PC-9 (cell line): ENCODE measurements at regions not wholly inside any gene's neighbourhood (a gene's known extent, or its start where the extent isn't known, plus 50 kb on each side); places are given as distances from the start of the nearest gene placed in this dataset.
A peak's percentile ranks its signal among the peaks of the same experiment; 100 is the strongest.

Experiments
- BruUV-seq: library from RNA; stranded (reverse); fragments of 400-500 nt; replicated peaks from 2 replicates; lab custom pipeline; 2021; lab: Mats Ljungman, UMichigan
- CTCF ChIA-PET: fragments of 300-600 bp; sonication (Branson Sonifier 250); formaldehyde crosslinking; loops from one replicate; lab custom pipeline; 2022; ENCODE audit warnings: antibody characterized with exemption; lab: Charles Lee
- POLR2A ChIA-PET: fragments of 300-600 bp; sonication (Branson Sonifier 250); formaldehyde crosslinking; loops from one replicate; lab custom pipeline; 2022; ENCODE audit warnings: antibody characterized with exemption; ENCODE audit not compliant: unreplicated experiment; lab: Charles Lee
- DNase-seq, 2 experiments: peaks; one replicate each; pipeline versions ENCODE4 v3.0.0 to v3.0.0-alpha.2; 2015 to 2022; ENCODE audit warnings: mixed read lengths in 1 of 2
- H2AFZ ChIP-seq: fragments of 200-600 bp; sonication (generic); 2 replicates; pipeline ENCODE4 v1.8.1; 2017; ENCODE audit warnings: antibody characterized with exemption
- H3F3A ChIP-seq: fragments of 200-600 bp; sonication (generic); 2 replicates; pipeline ENCODE4 v1.8.1; 2017; ENCODE audit warnings: antibody characterized with exemption, mild to moderate bottlenecking, low read depth; ENCODE audit not compliant: insufficient read depth
- H3K27ac ChIP-seq: fragments of 200-600 bp; sonication (generic); 2 replicates; pipeline ENCODE4 v1.6.1; 2016; ENCODE audit warnings: mixed run types
- H3K27me3 ChIP-seq: fragments of 200-600 bp; sonication (generic); 2 replicates; pipeline ENCODE4 v1.6.1; 2016; ENCODE audit warnings: low read depth, mixed run types; ENCODE audit not compliant: insufficient read depth
- H3K36me3 ChIP-seq: fragments of 200-600 bp; sonication (generic); 2 replicates; pipeline ENCODE4 v1.6.1; 2016; ENCODE audit warnings: low read depth, mixed run types
- H3K4me1 ChIP-seq: fragments of 200-600 bp; sonication (generic); replicated peaks from 2 replicates; pipeline ENCODE4 v1.6.1; 2016; ENCODE audit warnings: mixed run types; ENCODE audit not compliant: insufficient read depth
- H3K4me2 ChIP-seq: fragments of 200-600 bp; sonication (generic); 2 replicates; pipeline ENCODE4 v1.6.1; 2017; ENCODE audit warnings: mixed run types
- H3K4me3 ChIP-seq: fragments of 200-600 bp; sonication (generic); 2 replicates; pipeline ENCODE4 v1.6.1; 2016; ENCODE audit warnings: mixed run types
- H3K79me2 ChIP-seq: fragments of 200-600 bp; sonication (generic); 2 replicates; pipeline ENCODE4 v1.6.1; 2017; ENCODE audit warnings: low read depth, mixed run types
- H3K9me2 ChIP-seq: fragments of 200-600 bp; sonication (generic); 2 replicates; pipeline ENCODE4 v1.8.1; 2017; ENCODE audit warnings: mild to moderate bottlenecking; ENCODE audit not compliant: insufficient read depth
- H3K9me3 ChIP-seq: fragments of 200-600 bp; sonication (generic); 2 replicates; pipeline ENCODE4 v1.8.1; 2016; ENCODE audit warnings: low read depth; ENCODE audit not compliant: insufficient read depth
- H4K20me1 ChIP-seq: fragments of 200-600 bp; sonication (generic); 2 replicates; pipeline ENCODE4 v1.8.1; 2017; ENCODE audit not compliant: insufficient read depth
- EZH2 ChIP-seq: fragments of 200-600 bp; sonication (generic); IDR thresholded peaks from 2 replicates; pipeline ENCODE4 v1.8.0; 2017; ENCODE audit warnings: antibody characterized with exemption, low read depth
- intact Hi-C: fragments of 100-400 bp; cut with micrococcal nuclease; formaldehyde crosslinking; loops from one replicate; pipeline ENCODE4 v1.10.0; 2022; ENCODE audit not compliant: unreplicated experiment
- TF ChIP-seq, protein P1 (sequence below): fragments of 200-600 bp; sonication (generic); conservative IDR thresholded peaks from 2 replicates; pipeline ENCODE4 v1.6.1; 2017; ENCODE audit warnings: mixed run types, antibody characterized with exemption, mild to moderate bottlenecking, moderate library complexity

DNA sequence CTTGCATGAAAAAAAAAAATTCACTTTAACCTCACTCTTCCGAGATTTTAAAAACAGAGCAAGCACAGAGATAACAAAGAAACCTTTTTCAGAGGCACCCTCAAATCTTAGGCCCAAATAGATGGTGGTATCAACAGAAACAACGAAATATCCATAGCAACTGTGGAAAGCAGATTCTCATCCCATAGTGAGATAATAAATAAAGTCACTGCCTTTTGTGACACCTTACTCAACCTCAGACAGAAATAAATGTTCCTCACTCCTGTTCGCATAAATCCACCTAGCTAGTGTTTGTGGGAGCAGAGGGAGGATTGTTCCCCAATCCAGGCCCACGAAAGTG is 60.9 kb upstream of the RTN4 start:
- TF ChIP-seq, protein P1, sequence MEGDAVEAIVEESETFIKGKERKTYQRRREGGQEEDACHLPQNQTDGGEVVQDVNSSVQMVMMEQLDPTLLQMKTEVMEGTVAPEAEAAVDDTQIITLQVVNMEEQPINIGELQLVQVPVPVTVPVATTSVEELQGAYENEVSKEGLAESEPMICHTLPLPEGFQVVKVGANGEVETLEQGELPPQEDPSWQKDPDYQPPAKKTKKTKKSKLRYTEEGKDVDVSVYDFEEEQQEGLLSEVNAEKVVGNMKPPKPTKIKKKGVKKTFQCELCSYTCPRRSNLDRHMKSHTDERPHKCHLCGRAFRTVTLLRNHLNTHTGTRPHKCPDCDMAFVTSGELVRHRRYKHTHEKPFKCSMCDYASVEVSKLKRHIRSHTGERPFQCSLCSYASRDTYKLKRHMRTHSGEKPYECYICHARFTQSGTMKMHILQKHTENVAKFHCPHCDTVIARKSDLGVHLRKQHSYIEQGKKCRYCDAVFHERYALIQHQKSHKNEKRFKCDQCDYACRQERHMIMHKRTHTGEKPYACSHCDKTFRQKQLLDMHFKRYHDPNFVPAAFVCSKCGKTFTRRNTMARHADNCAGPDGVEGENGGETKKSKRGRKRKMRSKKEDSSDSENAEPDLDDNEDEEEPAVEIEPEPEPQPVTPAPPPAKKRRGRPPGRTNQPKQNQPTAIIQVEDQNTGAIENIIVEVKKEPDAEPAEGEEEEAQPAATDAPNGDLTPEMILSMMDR, result no peak
- TF ChIP-seq EZH2, result no peak
- no peak for DNase-seq
- Histone ChIP-seq H3K27ac (peak overlapping the region; percentile 75), H3K4me2 (peak overlapping the region; percentile 69), H3F3A (peaks cover 78% of the 10 kb centered on the region), H3K79me2 (peaks cover 28% of the 10 kb centered on the region; the same call in 1 of the 2 replicates), H2AFZ (no peak overlapping the region), H3K27me3 (no peaks in the 10 kb centered on the region), H3K4me1 (peaks cover 98% of the 10 kb centered on the region), H3K4me3 (peak overlapping the region; percentile 11; the same call in 1 of the 2 replicates), H3K36me3 (no peaks in the 10 kb centered on the region), H4K20me1 (no peaks in the 10 kb centered on the region), H3K9me3 (no peaks in the 10 kb centered on the region), H3K9me2 (no peaks in the 10 kb centered on the region)
- POLR2A ChIA-PET, result interaction anchor here (1.3 kb wide), 1 partner anchor 60 kb away, joined by 16 read pairs; the partner anchor contains the start of gene RTN4
- CTCF ChIA-PET, result no interaction called here
- no TSS peak for BruUV-seq
- intact Hi-C loops, result loop anchor here (5.0 kb wide), 1 partner anchor 56 kb away; no protein-coding TSS in a partner anchor

- H3K79me2 ChIP-seq, result peaks cover 28% of the 10 kb centered on the region; the same call in 1 of the 2 replicates
- no peaks in the 10 kb centered on the region for H3K9me3 ChIP-seq
- H3K27me3 ChIP-seq, result no peaks in the 10 kb centered on the region
- no peaks in the 10 kb centered on the region for H4K20me1 ChIP-seq
- peak overlapping the region; percentile 1; the same call in 1 of the 2 replicates for H3K4me3 ChIP-seq
- H2AFZ ChIP-seq, result no peak overlapping the region
- CTCF ChIA-PET, result interaction anchor here (0.9 to 1.3 kb wide), 2 partner anchors 12 to 210 kb away, joined by 3 to 4 read pairs; no protein-coding TSS in a partner anchor
- H3F3A ChIP-seq, result peaks cover 66% of the 10 kb centered on the region
- no peaks in the 10 kb centered on the region for H3K36me3 ChIP-seq
- DNase-seq, result peak; percentile 50 to 98
- POLR2A ChIA-PET, result interaction anchor here (0.6 to 1.3 kb wide), 5 partner anchors 42 to 521 kb away, joined by 3 to 13 read pairs (median 4); partner anchors contain the start of gene RTN4
- no TSS peak for BruUV-seq
- peak overlapping the region; percentile 75 for H3K27ac ChIP-seq
- intact Hi-C loops, result loop anchor here (1.0 kb wide), 1 partner anchor 58 kb away; no protein-coding TSS in a partner anchor
- H3K4me1 ChIP-seq, result peaks cover 90% of the 10 kb centered on the region
- peak overlapping the region; percentile 54 for H3K4me2 ChIP-seq
- H3K9me2 ChIP-seq, result no peaks in the 10 kb centered on the region
- TF ChIP-seq EZH2, result no peak
- TF ChIP-seq, protein P1, result no peak
These were observed 59.1 kb upstream of the RTN4 start for GRCh38 chr2:55109219-55109891.

DNA sequence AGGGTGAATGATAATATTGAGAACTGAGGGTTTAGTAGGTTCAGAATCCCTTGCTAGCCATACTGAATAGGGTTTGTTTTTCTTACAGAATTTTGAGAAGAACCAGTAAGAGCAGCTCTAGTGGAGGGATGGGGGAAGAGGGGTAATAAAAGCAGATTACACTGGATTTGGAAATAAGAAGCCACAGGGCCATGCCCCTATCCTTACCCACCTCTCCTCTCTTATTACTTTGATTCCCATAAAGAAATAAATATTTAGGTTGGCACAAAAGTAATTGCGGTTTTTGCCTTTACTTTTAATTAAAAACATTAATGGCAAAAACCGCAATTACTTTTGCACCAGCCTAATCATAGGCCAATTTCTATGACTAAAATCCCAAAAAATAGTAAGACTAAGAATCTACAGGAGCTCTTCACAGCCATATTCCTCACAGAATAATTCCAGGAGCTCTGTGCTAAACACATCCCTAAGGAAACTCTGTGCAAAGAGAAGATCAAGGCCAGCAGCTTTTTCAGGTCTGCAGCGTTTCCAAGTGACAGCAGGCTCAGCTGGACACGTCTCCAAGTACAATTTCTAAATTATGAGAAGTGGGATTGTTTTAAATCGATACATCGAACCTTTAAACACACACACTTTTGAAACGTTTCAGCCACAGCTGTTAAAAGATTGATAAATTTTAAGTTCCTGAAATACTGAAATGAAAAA is 58.4 kb upstream of the RTN4 start:
- BruUV-seq, result no TSS peak
- no peak overlapping the region for H2AFZ ChIP-seq

More for the DNA sequence above, 58.4 kb upstream of the RTN4 start:
- ChIA-PET POLR2A (interaction anchor here (0.6 kb wide), 1 partner anchor 521 kb away, joined by 3 read pairs; no protein-coding TSS in a partner anchor), CTCF (no interaction called here)
- Histone ChIP-seq H3K4me1 (peaks cover 84% of the 10 kb centered on the region), H3K4me3 (peak overlapping the region; percentile 1; the same call in 1 of the 2 replicates), H3K79me2 (peaks cover 28% of the 10 kb centered on the region; the same call in 1 of the 2 replicates), H3K27me3 (no peaks in the 10 kb centered on the region), H3F3A (peaks cover 59% of the 10 kb centered on the region), H3K9me3 (no peaks in the 10 kb centered on the region), H3K36me3 (no peaks in the 10 kb centered on the region), H3K27ac (peak overlapping the region; percentile 75), H4K20me1 (no peaks in the 10 kb centered on the region), H3K4me2 (peak overlapping the region; percentile 54), H3K9me2 (no peaks in the 10 kb centered on the region)
- peak in 1 of 2 experiments; percentile 6 for DNase-seq
- intact Hi-C loops, result loop anchor here (1.0 kb wide), 1 partner anchor 57 kb away; no protein-coding TSS in a partner anchor
- TF ChIP-seq, protein P1, result no peak
- no peak for TF ChIP-seq EZH2
